ENCODE measurements at regions not wholly inside any gene's neighbourhood (a gene's known extent, or its start where the extent isn't known, plus 50 kb on each side); places are given as distances from the start of the nearest gene placed in this dataset.

GRCh38 chr1:222461941-222462340 lies 86.0 kb downstream of the HHIPL2 start:
- TF ChIP-seq EP300 (conservative IDR thresholded peaks at IDR 0.05; ENCODE audit: poor library complexity, severe bottlenecking) (no peak), REST (IDR thresholded peaks at IDR 0.05; ENCODE audit: borderline replicate concordance) (no peak), SMC3 (conservative IDR thresholded peaks at IDR 0.05; ENCODE audit: poor library complexity) (no peak), MXI1 (conservative IDR thresholded peaks at IDR 0.05; ENCODE audit: poor library complexity, severe bottlenecking) (no peak), EZH2 (IDR thresholded peaks at IDR 0.05; ENCODE audit: borderline replicate concordance, insufficient read depth, low read length, poor library complexity, severe bottlenecking) (no peak), RAD21 (conservative IDR thresholded peaks at IDR 0.05) (no peak), CTCF (IDR thresholded peaks at IDR 0.05; ENCODE audit: poor library complexity, severe bottlenecking) (no peak), TAF1 (IDR thresholded peaks at IDR 0.05; ENCODE audit: low read depth) (no peak)
- Histone ChIP-seq H3K4me3 (ENCODE audit: low read length) (no peak overlapping the region), H3K36me3 (ENCODE audit: insufficient read depth, low read length) (no peaks in the 10 kb centered on the region), H3K9me3 (ENCODE audit: low read length) (no peaks in the 10 kb centered on the region), H2AFZ (ENCODE audit: low read depth, low read length) (no peak overlapping the region), H4K20me1 (ENCODE audit: insufficient read depth) (no peaks in the 10 kb centered on the region), H3K9ac (ENCODE audit: low read length) (no peak overlapping the region), H3F3A (ENCODE audit: insufficient read depth, low read length, poor library complexity, severe bottlenecking) (no peaks in the 10 kb centered on the region), H3K4me2 (ENCODE audit: low read length) (no peak overlapping the region), H3K27me3 (ENCODE audit: insufficient read depth, low read depth, low read length) (peaks cover 5% of the 10 kb centered on the region), H3K9me2 (ENCODE audit: insufficient read depth, low read length) (no peaks in the 10 kb centered on the region), H3K27ac (ENCODE audit: low read length) (no peak overlapping the region), H3K79me2 (replicated peaks; ENCODE audit: insufficient read depth, low read length) (no peaks in the 10 kb centered on the region)

- no peaks in the 10 kb centered on the region for H3F3A ChIP-seq (ENCODE audit: insufficient read depth, low read length, poor library complexity, severe bottlenecking)
- H3K79me2 ChIP-seq (replicated peaks; ENCODE audit: insufficient read depth, low read length) = no peaks in the 10 kb centered on the region
- no peak for TF ChIP-seq MXI1 (conservative IDR thresholded peaks at IDR 0.05; ENCODE audit: poor library complexity, severe bottlenecking)
- TF ChIP-seq EP300 (conservative IDR thresholded peaks at IDR 0.05; ENCODE audit: poor library complexity, severe bottlenecking) = no peak
- TF ChIP-seq TAF1 (IDR thresholded peaks at IDR 0.05; ENCODE audit: low read depth) = no peak
- no peaks in the 10 kb centered on the region for H3K36me3 ChIP-seq (ENCODE audit: insufficient read depth, low read length)
- no peaks in the 10 kb centered on the region for H3K9me2 ChIP-seq (ENCODE audit: insufficient read depth, low read length)
- no peak overlapping the region for H2AFZ ChIP-seq (ENCODE audit: low read depth, low read length)
- H3K9ac ChIP-seq (ENCODE audit: low read length) = no peak overlapping the region
- H3K4me2 ChIP-seq (ENCODE audit: low read length) = no peak overlapping the region
- H3K9me3 ChIP-seq (ENCODE audit: low read length) = no peaks in the 10 kb centered on the region
- peaks cover 5% of the 10 kb centered on the region for H3K27me3 ChIP-seq (ENCODE audit: insufficient read depth, low read depth, low read length)
- no peak overlapping the region for H3K27ac ChIP-seq (ENCODE audit: low read length)
- H4K20me1 ChIP-seq (ENCODE audit: insufficient read depth) = no peaks in the 10 kb centered on the region
- no peak overlapping the region for H3K4me3 ChIP-seq (ENCODE audit: low read length)
These were observed 88.3 kb downstream of the HHIPL2 start for GRCh38 chr1:222459652-222460051.

- Histone ChIP-seq H4K20me1 (ENCODE audit: insufficient read depth) (no peaks in the 10 kb centered on the region), H3K4me3 (ENCODE audit: low read length) (no peak overlapping the region), H3K36me3 (ENCODE audit: insufficient read depth, low read length) (no peaks in the 10 kb centered on the region), H3F3A (ENCODE audit: insufficient read depth, low read length, poor library complexity, severe bottlenecking) (no peaks in the 10 kb centered on the region), H3K79me2 (replicated peaks; ENCODE audit: insufficient read depth, low read length) (no peaks in the 10 kb centered on the region), H3K27ac (ENCODE audit: low read length) (no peak overlapping the region), H3K4me2 (ENCODE audit: low read length) (no peak overlapping the region), H3K27me3 (ENCODE audit: insufficient read depth, low read depth, low read length) (no peaks in the 10 kb centered on the region), H3K9ac (ENCODE audit: low read length) (no peak overlapping the region), H3K9me2 (ENCODE audit: insufficient read depth, low read length) (no peaks in the 10 kb centered on the region), H3K9me3 (ENCODE audit: low read length) (no peaks in the 10 kb centered on the region), H2AFZ (ENCODE audit: low read depth, low read length) (no peak overlapping the region)
- TF ChIP-seq SMC3 (conservative IDR thresholded peaks at IDR 0.05; ENCODE audit: poor library complexity) = no peak
- no peak for TF ChIP-seq TAF1 (IDR thresholded peaks at IDR 0.05; ENCODE audit: low read depth)
- no peak for TF ChIP-seq MXI1 (conservative IDR thresholded peaks at IDR 0.05; ENCODE audit: poor library complexity, severe bottlenecking)
- TF ChIP-seq REST (IDR thresholded peaks at IDR 0.05; ENCODE audit: borderline replicate concordance) = no peak
- no peak for TF ChIP-seq EZH2 (IDR thresholded peaks at IDR 0.05; ENCODE audit: borderline replicate concordance, insufficient read depth, low read length, poor library complexity, severe bottlenecking)
- no peak for TF ChIP-seq EP300 (conservative IDR thresholded peaks at IDR 0.05; ENCODE audit: poor library complexity, severe bottlenecking)
- TF ChIP-seq CTCF (IDR thresholded peaks at IDR 0.05; ENCODE audit: poor library complexity, severe bottlenecking) = no peak
- TF ChIP-seq RAD21 (conservative IDR thresholded peaks at IDR 0.05) = no peak
- no peak for TF ChIP-seq POLR2AphosphoS5 (IDR thresholded peaks at IDR 0.05)
These were observed 90.4 kb downstream of the HHIPL2 start for GRCh38 chr1:222457513-222457912.

Measured in neural cell (in vitro differentiated cells).